ENCODE measurements at regions not wholly inside any gene's neighbourhood (a gene's known extent, or its start where the extent isn't known, plus 50 kb on each side); places are given as distances from the start of the nearest gene placed in this dataset.

GRCh38 chr13:71082631-71083030 lies 784.4 kb downstream of the DACH1 start:
- no peaks in the 10 kb centered on the region for H4K20me1 ChIP-seq (ENCODE audit: insufficient read depth)
- H3K27me3 ChIP-seq (ENCODE audit: insufficient read depth, low read depth, low read length), result no peaks in the 10 kb centered on the region
- no peaks in the 10 kb centered on the region for H3K9me3 ChIP-seq (ENCODE audit: low read length)
- H2AFZ ChIP-seq (ENCODE audit: low read depth, low read length), result no peak overlapping the region
- H3K9me2 ChIP-seq (ENCODE audit: insufficient read depth, low read length), result no peaks in the 10 kb centered on the region
- H3F3A ChIP-seq (ENCODE audit: insufficient read depth, low read length, poor library complexity, severe bottlenecking), result no peaks in the 10 kb centered on the region
- H3K27ac ChIP-seq (ENCODE audit: low read length), result no peak overlapping the region
- H3K79me2 ChIP-seq (replicated peaks; ENCODE audit: insufficient read depth, low read length), result no peaks in the 10 kb centered on the region
- H3K4me3 ChIP-seq (ENCODE audit: low read length), result no peak overlapping the region
- TF ChIP-seq EZH2 (IDR thresholded peaks at IDR 0.05; ENCODE audit: borderline replicate concordance, insufficient read depth, low read length, poor library complexity, severe bottlenecking) (no peak), RAD21 (conservative IDR thresholded peaks at IDR 0.05) (no peak), CTCF (IDR thresholded peaks at IDR 0.05; ENCODE audit: poor library complexity, severe bottlenecking) (no peak), POLR2AphosphoS5 (IDR thresholded peaks at IDR 0.05) (no peak), MXI1 (conservative IDR thresholded peaks at IDR 0.05; ENCODE audit: poor library complexity, severe bottlenecking) (no peak), SMC3 (conservative IDR thresholded peaks at IDR 0.05; ENCODE audit: poor library complexity) (no peak), REST (IDR thresholded peaks at IDR 0.05; ENCODE audit: borderline replicate concordance) (no peak), EP300 (conservative IDR thresholded peaks at IDR 0.05; ENCODE audit: poor library complexity, severe bottlenecking) (no peak), TAF1 (IDR thresholded peaks at IDR 0.05; ENCODE audit: low read depth) (no peak)
- no peak overlapping the region for H3K9ac ChIP-seq (ENCODE audit: low read length)
- no peaks in the 10 kb centered on the region for H3K36me3 ChIP-seq (ENCODE audit: insufficient read depth, low read length)
- H3K4me2 ChIP-seq (ENCODE audit: low read length), result no peak overlapping the region

GRCh38 chr13:71079638-71080037 lies 787.4 kb downstream of the DACH1 start:
- no peak overlapping the region for H3K4me3 ChIP-seq (ENCODE audit: low read length)
- no peak overlapping the region for H3K9ac ChIP-seq (ENCODE audit: low read length)
- H3K27ac ChIP-seq (ENCODE audit: low read length), result no peak overlapping the region
- no peak for TF ChIP-seq REST (IDR thresholded peaks at IDR 0.05; ENCODE audit: borderline replicate concordance)
- TF ChIP-seq RAD21 (conservative IDR thresholded peaks at IDR 0.05), result no peak
- no peak for TF ChIP-seq EP300 (conservative IDR thresholded peaks at IDR 0.05; ENCODE audit: poor library complexity, severe bottlenecking)
- TF ChIP-seq TAF1 (IDR thresholded peaks at IDR 0.05; ENCODE audit: low read depth), result no peak
- no peak for TF ChIP-seq EZH2 (IDR thresholded peaks at IDR 0.05; ENCODE audit: borderline replicate concordance, insufficient read depth, low read length, poor library complexity, severe bottlenecking)
- no peak for TF ChIP-seq CTCF (IDR thresholded peaks at IDR 0.05; ENCODE audit: poor library complexity, severe bottlenecking)
- no peak for TF ChIP-seq POLR2AphosphoS5 (IDR thresholded peaks at IDR 0.05)
- TF ChIP-seq MXI1 (conservative IDR thresholded peaks at IDR 0.05; ENCODE audit: poor library complexity, severe bottlenecking), result no peak
- TF ChIP-seq SMC3 (conservative IDR thresholded peaks at IDR 0.05; ENCODE audit: poor library complexity), result no peak
- no peaks in the 10 kb centered on the region for H3K27me3 ChIP-seq (ENCODE audit: insufficient read depth, low read depth, low read length)
- no peaks in the 10 kb centered on the region for H4K20me1 ChIP-seq (ENCODE audit: insufficient read depth)
- H3K36me3 ChIP-seq (ENCODE audit: insufficient read depth, low read length), result no peaks in the 10 kb centered on the region
- no peak overlapping the region for H2AFZ ChIP-seq (ENCODE audit: low read depth, low read length)
- no peak overlapping the region for H3K4me2 ChIP-seq (ENCODE audit: low read length)
- H3F3A ChIP-seq (ENCODE audit: insufficient read depth, low read length, poor library complexity, severe bottlenecking), result no peaks in the 10 kb centered on the region
- H3K9me3 ChIP-seq (ENCODE audit: low read length), result no peaks in the 10 kb centered on the region
- no peaks in the 10 kb centered on the region for H3K79me2 ChIP-seq (replicated peaks; ENCODE audit: insufficient read depth, low read length)
- no peaks in the 10 kb centered on the region for H3K9me2 ChIP-seq (ENCODE audit: insufficient read depth, low read length)

Data from neural cell (in vitro differentiated cells).